ENCODE measurements at regions not wholly inside any gene's neighbourhood (a gene's known extent, or its start where the extent isn't known, plus 50 kb on each side); places are given as distances from the start of the nearest gene placed in this dataset.

GRCh38 chr3:103899328-103899727 lies 1464.5 kb downstream of the ZPLD1 start:
- H2BK12ac ChIP-seq (ENCODE audit: low read length): no peak overlapping the region
- no peak for DNase-seq (ENCODE audit: low spot score)
- H2BK5ac ChIP-seq (ENCODE audit: low read length): no peak overlapping the region
- no peaks in the 10 kb centered on the region for H3K36me3 ChIP-seq (replicated peaks in 1 of 2; ENCODE audit: control insufficient read depth in 2 of 2, insufficient read depth in 2 of 2, low read length in 2 of 2)
- H4K8ac ChIP-seq (ENCODE audit: low read depth, low read length): no peak overlapping the region
- no peak overlapping the region for H2BK120ac ChIP-seq (ENCODE audit: low read depth, low read length)
- no peak overlapping the region for H3K18ac ChIP-seq (ENCODE audit: low read length)
- H3K4ac ChIP-seq (ENCODE audit: low read length): no peak overlapping the region
- H3K9ac ChIP-seq (ENCODE audit: low read depth, low read length, poor library complexity): no peak overlapping the region
- no peak overlapping the region for H4K91ac ChIP-seq (ENCODE audit: low read depth, low read length, poor library complexity)
- no peaks in the 10 kb centered on the region for H3K9me3 ChIP-seq (replicated peaks in 1 of 2; ENCODE audit: control insufficient read depth in 2 of 2, insufficient read depth in 1 of 2, low read depth in 1 of 2, low read length in 2 of 2)
- H2AFZ ChIP-seq (ENCODE audit: low read length): peak overlapping the region; percentile 22
- H3K79me1 ChIP-seq (ENCODE audit: low read depth, low read length): no peaks in the 10 kb centered on the region
- WGBS, 2 donors (ENCODE audit: extremely low coverage in 2 of 2, insufficient read length in 2 of 2, insufficient replicate concordance in 1 of 2): no CpG with 5 or more reads among the region's 11 CpGs
- H3K27me3 ChIP-seq (ENCODE audit: control insufficient read depth in 3 of 3, insufficient read depth in 3 of 3, low read depth in 1 of 3, low read length in 3 of 3): no peaks in the 10 kb centered on the region
- H2BK15ac ChIP-seq (ENCODE audit: low read length): no peak overlapping the region
- H3K23ac ChIP-seq (ENCODE audit: low read depth, low read length, poor library complexity): no peak overlapping the region
- H3K4me2 ChIP-seq (ENCODE audit: insufficient read depth, low read length, poor library complexity, severe bottlenecking): no peak overlapping the region
- no peak overlapping the region for H2AK5ac ChIP-seq (ENCODE audit: low read depth, low read length)
- H3K27ac ChIP-seq (replicated peaks; ENCODE audit: low read length): no peak overlapping the region
- H3K14ac ChIP-seq (ENCODE audit: low read length): no peak overlapping the region
- no peak overlapping the region for H3K4me3 ChIP-seq (ENCODE audit: low read length in 2 of 2)
- no peaks in the 10 kb centered on the region for H3K4me1 ChIP-seq (ENCODE audit: control insufficient read depth in 2 of 2, insufficient read depth in 1 of 2, low read depth in 1 of 2, low read length in 2 of 2)

- no peak overlapping the region for H3K23ac ChIP-seq (ENCODE audit: low read depth, low read length, poor library complexity)
- no peak overlapping the region for H2BK5ac ChIP-seq (ENCODE audit: low read length)
- H3K27ac ChIP-seq (replicated peaks; ENCODE audit: low read length): no peak overlapping the region
- H3K14ac ChIP-seq (ENCODE audit: low read length): no peak overlapping the region
- H2AK5ac ChIP-seq (ENCODE audit: low read depth, low read length): no peak overlapping the region
- H3K9me3 ChIP-seq (replicated peaks in 1 of 2; ENCODE audit: control insufficient read depth in 2 of 2, insufficient read depth in 1 of 2, low read depth in 1 of 2, low read length in 2 of 2): no peaks in the 10 kb centered on the region
- H4K91ac ChIP-seq (ENCODE audit: low read depth, low read length, poor library complexity): no peak overlapping the region
- no peaks in the 10 kb centered on the region for H3K36me3 ChIP-seq (replicated peaks in 1 of 2; ENCODE audit: control insufficient read depth in 2 of 2, insufficient read depth in 2 of 2, low read length in 2 of 2)
- H3K18ac ChIP-seq (ENCODE audit: low read length): no peak overlapping the region
- no peak for DNase-seq (ENCODE audit: low spot score)
- H2BK120ac ChIP-seq (ENCODE audit: low read depth, low read length): no peak overlapping the region
- no peak overlapping the region for H2BK15ac ChIP-seq (ENCODE audit: low read length)
- WGBS, 2 donors (ENCODE audit: extremely low coverage in 2 of 2, insufficient read length in 2 of 2, insufficient replicate concordance in 1 of 2): no CpG with 5 or more reads among the region's 3 CpGs
- H3K79me1 ChIP-seq (ENCODE audit: low read depth, low read length): no peaks in the 10 kb centered on the region
- no peaks in the 10 kb centered on the region for H3K27me3 ChIP-seq (ENCODE audit: control insufficient read depth in 3 of 3, insufficient read depth in 3 of 3, low read depth in 1 of 3, low read length in 3 of 3)
- no peak overlapping the region for H2AFZ ChIP-seq (ENCODE audit: low read length)
- no peak overlapping the region for H3K4me2 ChIP-seq (ENCODE audit: insufficient read depth, low read length, poor library complexity, severe bottlenecking)
- no peak overlapping the region for H2BK12ac ChIP-seq (ENCODE audit: low read length)
- H3K4me1 ChIP-seq (ENCODE audit: control insufficient read depth in 2 of 2, insufficient read depth in 1 of 2, low read depth in 1 of 2, low read length in 2 of 2): no peaks in the 10 kb centered on the region
- no peak overlapping the region for H3K4ac ChIP-seq (ENCODE audit: low read length)
- no peak overlapping the region for H3K9ac ChIP-seq (ENCODE audit: low read depth, low read length, poor library complexity)
- H4K8ac ChIP-seq (ENCODE audit: low read depth, low read length): no peak overlapping the region
- no peak overlapping the region for H3K4me3 ChIP-seq (ENCODE audit: low read length in 2 of 2)
Observed at GRCh38 chr3:103904991-103905390, 1461.7 kb upstream of the ALCAM start.

GRCh38 chr3:103906304-103906703 lies 1460.4 kb upstream of the ALCAM start:
- Histone ChIP-seq H3K14ac (ENCODE audit: low read length) (no peak overlapping the region), H3K9me3 (replicated peaks in 1 of 2; ENCODE audit: control insufficient read depth in 2 of 2, insufficient read depth in 1 of 2, low read depth in 1 of 2, low read length in 2 of 2) (no peaks in the 10 kb centered on the region), H3K4me1 (ENCODE audit: control insufficient read depth in 2 of 2, insufficient read depth in 1 of 2, low read depth in 1 of 2, low read length in 2 of 2) (no peaks in the 10 kb centered on the region), H2AFZ (ENCODE audit: low read length) (no peak overlapping the region), H3K36me3 (replicated peaks in 1 of 2; ENCODE audit: control insufficient read depth in 2 of 2, insufficient read depth in 2 of 2, low read length in 2 of 2) (no peaks in the 10 kb centered on the region), H3K23ac (ENCODE audit: low read depth, low read length, poor library complexity) (no peak overlapping the region), H2BK120ac (ENCODE audit: low read depth, low read length) (no peak overlapping the region), H3K4me2 (ENCODE audit: insufficient read depth, low read length, poor library complexity, severe bottlenecking) (no peak overlapping the region), H4K8ac (ENCODE audit: low read depth, low read length) (no peak overlapping the region), H4K91ac (ENCODE audit: low read depth, low read length, poor library complexity) (no peak overlapping the region), H3K4ac (ENCODE audit: low read length) (no peak overlapping the region), H3K79me1 (ENCODE audit: low read depth, low read length) (no peaks in the 10 kb centered on the region), H2BK5ac (ENCODE audit: low read length) (no peak overlapping the region), H3K18ac (ENCODE audit: low read length) (no peak overlapping the region), H3K27me3 (ENCODE audit: control insufficient read depth in 3 of 3, insufficient read depth in 3 of 3, low read depth in 1 of 3, low read length in 3 of 3) (no peaks in the 10 kb centered on the region), H2BK15ac (ENCODE audit: low read length) (no peak overlapping the region), H3K9ac (ENCODE audit: low read depth, low read length, poor library complexity) (no peak overlapping the region), H2BK12ac (ENCODE audit: low read length) (no peak overlapping the region), H3K4me3 (ENCODE audit: low read length in 2 of 2) (no peak overlapping the region), H3K27ac (replicated peaks; ENCODE audit: low read length) (no peak overlapping the region), H2AK5ac (ENCODE audit: low read depth, low read length) (no peak overlapping the region)
- DNase-seq (ENCODE audit: low spot score): no peak
- no CpG with 5 or more reads among the region's 2 CpGs for WGBS, 2 donors (ENCODE audit: extremely low coverage in 2 of 2, insufficient read length in 2 of 2, insufficient replicate concordance in 1 of 2)

- Histone ChIP-seq H3K27ac (replicated peaks; ENCODE audit: low read length) (no peak overlapping the region), H3K27me3 (ENCODE audit: control insufficient read depth in 3 of 3, insufficient read depth in 3 of 3, low read depth in 1 of 3, low read length in 3 of 3) (no peaks in the 10 kb centered on the region), H4K91ac (ENCODE audit: low read depth, low read length, poor library complexity) (no peak overlapping the region), H2AFZ (ENCODE audit: low read length) (no peak overlapping the region), H2BK5ac (ENCODE audit: low read length) (no peak overlapping the region), H2AK5ac (ENCODE audit: low read depth, low read length) (no peak overlapping the region), H3K18ac (ENCODE audit: low read length) (no peak overlapping the region), H3K4me2 (ENCODE audit: insufficient read depth, low read length, poor library complexity, severe bottlenecking) (no peak overlapping the region), H2BK12ac (ENCODE audit: low read length) (no peak overlapping the region), H2BK120ac (ENCODE audit: low read depth, low read length) (no peak overlapping the region), H3K4me3 (ENCODE audit: low read length in 2 of 2) (no peak overlapping the region), H3K9me3 (replicated peaks in 1 of 2; ENCODE audit: control insufficient read depth in 2 of 2, insufficient read depth in 1 of 2, low read depth in 1 of 2, low read length in 2 of 2) (no peaks in the 10 kb centered on the region), H2BK15ac (ENCODE audit: low read length) (no peak overlapping the region), H3K14ac (ENCODE audit: low read length) (no peak overlapping the region), H3K79me1 (ENCODE audit: low read depth, low read length) (no peaks in the 10 kb centered on the region), H3K4ac (ENCODE audit: low read length) (no peak overlapping the region), H3K9ac (ENCODE audit: low read depth, low read length, poor library complexity) (no peak overlapping the region), H3K4me1 (ENCODE audit: control insufficient read depth in 2 of 2, insufficient read depth in 1 of 2, low read depth in 1 of 2, low read length in 2 of 2) (no peaks in the 10 kb centered on the region), H3K23ac (ENCODE audit: low read depth, low read length, poor library complexity) (no peak overlapping the region), H4K8ac (ENCODE audit: low read depth, low read length) (no peak overlapping the region), H3K36me3 (replicated peaks in 1 of 2; ENCODE audit: control insufficient read depth in 2 of 2, insufficient read depth in 2 of 2, low read length in 2 of 2) (no peaks in the 10 kb centered on the region)
- 100% methylated on average over 1 of the region's 2 CpGs; no CpG with 5 or more reads in 1 of the 2 donors for WGBS, 2 donors (ENCODE audit: extremely low coverage in 2 of 2, insufficient read length in 2 of 2, insufficient replicate concordance in 1 of 2)
- DNase-seq (ENCODE audit: low spot score): no peak
Observed at GRCh38 chr3:103906808-103907207, 1459.9 kb upstream of the ALCAM start.
